ENCODE measurements at regions not wholly inside any gene's neighbourhood (a gene's known extent, or its start where the extent isn't known, plus 50 kb on each side); places are given as distances from the start of the nearest gene placed in this dataset.

GRCh38 chr12:29086325-29087271 is 62.5 kb upstream of the FAR2 start:
- in situ Hi-C loops (cut with HindIII; ENCODE audit: low sequenced_read_pairs), result no loop called here
- H3K4me3 ChIP-seq (ENCODE audit: low read depth, low read length), result no peak overlapping the region
- no peak for DNase-seq (ENCODE audit: low read depth, low spot score)
- TF ChIP-seq CTCF (IDR thresholded peaks at IDR 0.05; ENCODE audit: low read depth, low read length), result no peak

GRCh38 chr12:29088611-29089219 is 60.4 kb upstream of the FAR2 start:
- peak; percentile 26 for DNase-seq (ENCODE audit: low read depth, low spot score)
- TF ChIP-seq CTCF (IDR thresholded peaks at IDR 0.05; ENCODE audit: low read depth, low read length), result peak; percentile 44
- in situ Hi-C loops (cut with HindIII; ENCODE audit: low sequenced_read_pairs), result no loop called here
- H3K4me3 ChIP-seq (ENCODE audit: low read depth, low read length), result no peak overlapping the region
